Osteoblast (primary cell): ENCODE measurements at regions not wholly inside any gene's neighbourhood (a gene's known extent, or its start where the extent isn't known, plus 50 kb on each side); places are given as distances from the start of the nearest gene placed in this dataset.

ENCODE experiments used
- DNase-seq: peaks from one replicate; pipeline ENCODE4 v3.0.0; 2011; ENCODE audit warnings: low spot score, mixed read lengths; ENCODE audit not compliant: insufficient read length; ENCODE audit errors: missing footprints
- H2AFZ ChIP-seq: 2 replicates; pipeline ENCODE4 v1.6.0; 2011; ENCODE audit warnings: mild to moderate bottlenecking, low read length
- H3K27ac ChIP-seq: 2 replicates; pipeline ENCODE4 v1.5.1; 2011; ENCODE audit warnings: mild to moderate bottlenecking, low read depth, low read length, moderate library complexity
- H3K27me3 ChIP-seq: 2 replicates; pipeline ENCODE4 v1.6.0; 2012; ENCODE audit warnings: mild to moderate bottlenecking, control low read depth, inconsistent platforms, low read length, moderate library complexity; ENCODE audit not compliant: insufficient read depth
- H3K36me3 ChIP-seq: 2 replicates; pipeline ENCODE4 v1.5.1; 2011; ENCODE audit warnings: mild to moderate bottlenecking, low read length, control low read depth, moderate library complexity; ENCODE audit not compliant: insufficient read depth
- H3K4me1 ChIP-seq: 2 replicates; pipeline ENCODE4 v1.5.1; 2011; ENCODE audit warnings: mild to moderate bottlenecking, low read length, control low read depth, moderate library complexity; ENCODE audit not compliant: insufficient read depth
- H3K4me2 ChIP-seq: 2 replicates; pipeline ENCODE4 v1.6.0; 2011; ENCODE audit warnings: mild to moderate bottlenecking, low read length; ENCODE audit not compliant: insufficient read depth
- H3K4me3 ChIP-seq: fragments of 200-600 bp; sonication (generic); 3 replicates; pipeline ENCODE4 v1.5.1; 2012; ENCODE audit warnings: mild to moderate bottlenecking, low read length, inconsistent platforms; ENCODE audit not compliant: insufficient read depth
- H3K79me2 ChIP-seq: 2 replicates; pipeline ENCODE4 v1.6.0; 2012; ENCODE audit warnings: mild to moderate bottlenecking, low read length, control low read depth, inconsistent platforms; ENCODE audit not compliant: insufficient read depth
- H3K9me3 ChIP-seq: 2 replicates; pipeline ENCODE4 v1.5.1; 2011; ENCODE audit warnings: low read depth, low read length, control low read depth
- H4K20me1 ChIP-seq: 2 replicates; pipeline ENCODE4 v1.6.0; 2012; ENCODE audit warnings: mild to moderate bottlenecking, low read length, control low read depth; ENCODE audit not compliant: insufficient read depth
- CTCF ChIP-seq: IDR thresholded peaks from 2 replicates; pipeline ENCODE4 v1.5.1; 2011; ENCODE audit warnings: mild to moderate bottlenecking, low read depth, low read length, moderate library complexity; ENCODE audit errors: extremely low read depth

DNA sequence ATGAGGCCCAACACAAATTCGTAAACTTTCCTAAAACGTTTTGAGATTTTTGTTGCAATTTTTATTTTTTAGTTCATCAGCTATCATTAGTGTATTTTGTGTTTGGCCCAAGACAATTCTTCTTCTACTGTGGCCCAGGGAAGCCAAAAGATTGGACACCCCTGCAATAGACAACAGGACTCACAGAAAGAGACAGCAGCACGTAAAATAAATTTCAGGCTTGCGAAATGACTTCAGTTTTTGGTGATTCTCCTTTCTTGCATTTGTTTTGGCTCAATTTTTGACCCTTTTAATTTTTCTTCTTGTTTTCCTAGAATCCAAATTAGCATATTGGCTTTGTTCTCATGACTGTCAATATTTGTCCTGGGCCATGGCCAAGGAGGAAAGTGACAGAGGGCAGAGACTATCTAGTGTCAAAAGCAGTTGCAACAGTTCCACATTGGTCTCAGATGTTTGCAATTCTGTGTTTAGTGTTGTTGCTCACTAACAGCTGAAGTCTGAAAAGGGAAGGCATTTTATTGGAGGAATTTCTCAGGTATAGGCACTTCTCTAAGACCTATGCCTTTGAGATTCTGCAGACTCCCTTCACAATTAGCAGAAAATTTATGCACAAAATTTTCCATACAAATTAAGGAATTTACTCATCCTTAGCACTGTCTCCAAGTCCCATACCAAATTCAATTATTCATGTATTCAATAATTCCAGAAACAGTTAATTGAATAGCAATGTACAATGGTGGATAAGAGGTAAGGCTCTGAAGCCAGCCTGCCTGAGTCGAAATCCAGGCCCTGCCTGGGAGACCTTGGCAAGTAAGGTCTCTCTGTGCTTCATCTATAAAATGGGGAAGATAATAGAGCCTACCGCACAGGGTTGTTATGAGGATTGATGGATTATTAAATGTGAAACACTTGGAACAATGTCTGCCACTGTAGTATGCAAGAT lies 160.9 kb upstream of the IVNS1ABP start:
- H3K4me3 ChIP-seq: no peak overlapping the region
- H3K4me2 ChIP-seq: no peak overlapping the region
- H3K9me3 ChIP-seq: no peaks in the 10 kb centered on the region
- no peaks in the 10 kb centered on the region for H3K27me3 ChIP-seq
- H3K79me2 ChIP-seq: no peaks in the 10 kb centered on the region
- H3K27ac ChIP-seq: no peak overlapping the region
- H2AFZ ChIP-seq: no peak overlapping the region
- H4K20me1 ChIP-seq: no peaks in the 10 kb centered on the region
- H3K36me3 ChIP-seq: no peaks in the 10 kb centered on the region
- no peaks in the 10 kb centered on the region for H3K4me1 ChIP-seq
- TF ChIP-seq CTCF: no peak
- DNase-seq: no peak

DNA sequence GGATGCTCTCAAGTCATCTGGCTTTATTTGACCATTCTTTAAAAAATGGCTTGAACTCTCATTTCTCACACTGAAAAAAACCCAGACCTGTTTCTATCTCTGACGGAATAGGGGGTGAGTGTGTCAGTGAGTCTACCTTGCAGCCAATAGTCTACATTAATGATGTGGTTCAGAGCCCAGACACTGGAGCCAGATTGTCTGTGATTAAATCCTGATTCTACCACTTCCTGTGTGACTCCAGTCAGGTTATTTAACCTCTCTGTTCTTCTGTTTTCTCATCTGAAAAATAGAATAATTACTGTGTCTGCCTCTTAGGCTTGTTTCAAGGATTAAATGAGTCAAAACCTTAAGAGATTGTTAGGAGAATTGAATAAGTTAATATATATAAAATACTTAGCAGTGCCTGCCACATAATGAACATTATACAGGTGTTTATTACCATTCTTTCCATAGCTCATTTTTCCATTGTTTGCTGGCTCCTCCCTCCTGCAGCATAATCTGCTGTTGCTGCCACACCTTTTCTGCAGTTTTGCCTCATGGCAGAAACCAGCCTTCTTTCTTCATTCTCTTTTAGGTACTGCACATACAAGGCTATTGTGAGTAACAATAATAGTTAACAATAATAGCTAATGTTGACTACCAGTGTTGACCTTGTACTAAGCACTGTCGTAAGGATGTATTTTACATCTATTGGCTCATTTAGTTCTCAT lies 157.6 kb upstream of the IVNS1ABP start:
- no peaks in the 10 kb centered on the region for H3K9me3 ChIP-seq
- H3K27ac ChIP-seq: no peak overlapping the region
- H3K4me3 ChIP-seq: no peak overlapping the region
- no peaks in the 10 kb centered on the region for H3K4me1 ChIP-seq
- no peaks in the 10 kb centered on the region for H4K20me1 ChIP-seq
- no peak overlapping the region for H3K4me2 ChIP-seq
- H3K27me3 ChIP-seq: no peaks in the 10 kb centered on the region
- TF ChIP-seq CTCF: no peak
- DNase-seq: no peak
- H2AFZ ChIP-seq: no peak overlapping the region
- no peaks in the 10 kb centered on the region for H3K79me2 ChIP-seq
- H3K36me3 ChIP-seq: no peaks in the 10 kb centered on the region

GRCh38 chr1:185473186-185473585 lies 156.1 kb upstream of the IVNS1ABP start:
- no peaks in the 10 kb centered on the region for H3K9me3 ChIP-seq
- H3K27ac ChIP-seq: no peak overlapping the region
- H3K4me2 ChIP-seq: no peak overlapping the region
- no peak overlapping the region for H2AFZ ChIP-seq
- H3K36me3 ChIP-seq: no peaks in the 10 kb centered on the region
- no peak for DNase-seq
- H3K4me3 ChIP-seq: no peak overlapping the region
- TF ChIP-seq CTCF: no peak
- no peaks in the 10 kb centered on the region for H3K27me3 ChIP-seq
- no peaks in the 10 kb centered on the region for H4K20me1 ChIP-seq
- no peaks in the 10 kb centered on the region for H3K4me1 ChIP-seq
- H3K79me2 ChIP-seq: no peaks in the 10 kb centered on the region

DNA sequence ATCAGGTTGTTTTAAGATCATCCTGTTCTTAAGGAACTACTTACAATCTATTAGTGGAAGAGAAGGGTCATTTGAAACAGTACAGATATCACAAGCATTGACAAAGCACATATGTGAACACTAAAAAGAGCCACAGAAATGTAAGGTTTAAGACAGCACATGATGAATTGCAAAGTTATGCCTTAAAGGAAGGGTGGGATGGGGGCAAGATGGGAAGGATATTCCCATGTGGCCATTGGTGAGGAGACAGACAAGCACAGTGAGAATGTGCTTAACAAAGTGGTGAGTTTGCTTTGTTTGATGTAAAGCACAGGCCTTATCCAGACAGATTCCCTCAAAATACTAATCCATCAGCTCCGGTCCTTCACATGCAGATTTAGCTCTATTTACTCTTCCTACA lies 151.6 kb upstream of the IVNS1ABP start:
- H3K4me3 ChIP-seq: no peak overlapping the region
- no peak overlapping the region for H3K27ac ChIP-seq
- no peaks in the 10 kb centered on the region for H3K36me3 ChIP-seq
- TF ChIP-seq CTCF: no peak
- H4K20me1 ChIP-seq: no peaks in the 10 kb centered on the region
- H3K27me3 ChIP-seq: no peaks in the 10 kb centered on the region
- no peak for DNase-seq
- H3K79me2 ChIP-seq: no peaks in the 10 kb centered on the region
- H3K9me3 ChIP-seq: no peaks in the 10 kb centered on the region
- no peaks in the 10 kb centered on the region for H3K4me1 ChIP-seq
- H2AFZ ChIP-seq: no peak overlapping the region
- no peak overlapping the region for H3K4me2 ChIP-seq
